HG02678 (cell line): ENCODE measurements at regions not wholly inside any gene's neighbourhood (a gene's known extent, or its start where the extent isn't known, plus 50 kb on each side); places are given as distances from the start of the nearest gene placed in this dataset.
A peak's percentile ranks its signal among the peaks of the same experiment; 100 is the strongest.
"Not testable (repeated sequence)": the region's sequence is repeated elsewhere in the genome, so short reads cannot be mapped to it uniquely, and the experiment has no call there.

ENCODE experiments used
- ATAC-seq: cut with Tn5 transposase; IDR thresholded peaks from one replicate; pipeline ENCODE4 v1.9.1; 2021; ENCODE audit warnings: mild to moderate bottlenecking, moderate library complexity; ENCODE audit not compliant: unreplicated experiment

DNA sequence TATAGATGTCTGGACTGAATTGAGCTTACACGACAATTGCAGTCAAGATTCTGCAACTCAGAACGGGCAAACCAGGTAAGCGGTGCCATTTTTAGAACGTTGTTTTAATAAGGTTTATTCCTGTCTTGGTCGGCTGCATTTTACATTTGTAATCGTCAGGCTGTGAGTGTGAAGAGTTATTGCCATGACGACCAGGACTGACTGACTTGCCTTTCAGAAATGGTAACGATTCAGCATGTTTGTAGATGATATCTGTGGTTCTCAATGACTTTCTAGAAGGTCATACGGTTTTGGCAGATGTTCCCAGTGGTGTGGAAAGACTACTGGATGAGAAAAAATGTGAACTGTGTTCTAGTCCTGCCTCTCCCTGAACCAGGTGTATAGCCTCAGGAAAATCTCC lies 271.3 kb upstream of the B3GALT2 start:
- no peak for ATAC-seq

DNA sequence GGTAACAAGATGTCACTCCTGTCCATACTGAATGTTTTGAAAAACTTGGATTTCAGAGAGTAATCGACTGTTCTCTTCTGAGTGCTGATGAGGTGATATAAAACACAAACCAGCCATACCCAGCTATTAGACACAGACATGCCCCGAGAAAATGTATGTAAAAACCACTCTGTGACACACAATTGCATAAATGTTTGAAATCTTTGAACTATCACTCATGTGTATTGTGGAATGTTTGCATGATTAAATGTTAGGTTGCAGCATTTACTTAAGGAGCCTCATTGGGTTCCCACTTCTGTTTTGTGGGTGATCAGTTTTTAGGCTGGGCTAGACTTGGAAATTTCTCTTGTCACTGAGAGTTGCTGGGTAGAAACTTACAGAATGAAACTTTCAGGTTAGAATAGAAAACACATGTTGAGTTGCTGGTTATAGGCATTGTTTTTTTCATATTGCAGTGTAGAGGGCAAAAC lies 270.4 kb upstream of the B3GALT2 start:
- peak; percentile 71 for ATAC-seq

DNA sequence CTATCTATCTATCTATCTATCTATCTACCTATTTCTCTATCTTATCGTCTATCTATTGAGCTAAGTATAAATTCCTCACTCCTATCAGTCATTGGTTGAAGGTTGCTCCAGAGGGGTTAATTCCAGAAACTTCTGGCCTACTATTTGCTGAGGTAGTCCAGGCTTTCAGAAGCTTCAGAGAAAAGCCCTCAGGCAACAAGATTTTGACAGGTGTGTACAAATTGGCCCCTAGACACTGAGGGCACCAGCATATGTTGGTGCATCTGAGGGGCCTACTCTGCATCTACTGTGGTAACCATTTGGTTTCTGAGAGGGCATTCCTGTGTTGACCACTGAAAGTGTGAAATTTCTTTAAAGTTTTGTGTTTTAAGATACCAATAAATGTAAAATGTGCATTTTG lies 265.2 kb upstream of the B3GALT2 start:
- ATAC-seq, result no peak

DNA sequence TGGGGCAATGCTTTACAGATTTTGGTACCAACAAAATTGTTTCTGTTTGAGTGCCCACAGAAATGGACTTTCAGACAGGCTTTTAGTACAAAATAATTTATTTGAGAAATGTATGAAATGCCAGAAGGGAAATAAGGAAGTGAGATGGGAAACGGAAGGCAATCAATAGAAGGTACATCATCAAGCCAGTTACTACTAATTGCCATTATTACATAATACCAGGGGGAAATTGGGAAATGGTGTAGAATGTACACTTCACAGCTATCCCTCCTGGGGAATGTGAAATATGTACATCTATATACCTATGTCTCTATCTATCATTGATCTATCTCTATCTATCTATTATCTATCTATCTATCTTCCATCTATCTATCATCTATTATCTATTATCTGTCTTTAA lies 264.6 kb upstream of the B3GALT2 start:
- no peak for ATAC-seq

DNA sequence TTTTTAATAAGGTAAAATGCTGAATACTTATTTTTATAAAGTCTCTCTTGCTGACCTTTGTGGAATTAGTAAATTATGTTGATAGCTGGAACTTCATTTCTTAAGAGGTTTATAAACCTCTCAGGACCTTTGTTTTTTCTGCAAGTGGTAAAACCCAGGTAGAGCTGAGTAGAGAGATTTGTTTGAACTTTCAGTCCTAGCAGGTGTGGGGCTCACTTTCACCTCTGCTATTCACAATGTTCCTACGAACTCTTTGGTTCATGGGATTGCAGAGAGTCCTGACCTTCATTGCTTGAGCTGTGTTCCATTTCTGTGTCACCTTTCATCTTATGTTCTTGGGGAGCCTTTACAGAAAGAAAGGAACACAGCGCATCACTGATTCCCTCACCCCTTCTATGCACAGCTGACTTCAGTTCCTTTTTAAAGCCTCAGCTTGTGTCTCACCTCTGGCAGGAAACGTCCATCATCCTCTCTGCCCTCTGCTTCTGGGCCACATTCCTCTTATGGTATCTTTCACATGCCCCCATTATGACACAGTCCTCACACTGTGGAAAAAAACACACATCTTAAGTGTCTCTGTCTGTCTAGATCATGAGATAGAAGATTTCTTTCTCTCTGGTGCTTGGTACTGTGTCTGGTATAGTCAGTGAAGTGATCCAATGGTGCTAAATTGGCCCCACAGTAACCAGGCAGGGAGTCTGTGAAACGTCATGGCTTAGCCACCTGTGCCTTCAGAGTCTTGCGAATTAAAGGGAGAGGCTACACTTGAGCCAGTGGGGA lies 262.5 kb upstream of the B3GALT2 start:
- ATAC-seq, result peak; percentile 86

DNA sequence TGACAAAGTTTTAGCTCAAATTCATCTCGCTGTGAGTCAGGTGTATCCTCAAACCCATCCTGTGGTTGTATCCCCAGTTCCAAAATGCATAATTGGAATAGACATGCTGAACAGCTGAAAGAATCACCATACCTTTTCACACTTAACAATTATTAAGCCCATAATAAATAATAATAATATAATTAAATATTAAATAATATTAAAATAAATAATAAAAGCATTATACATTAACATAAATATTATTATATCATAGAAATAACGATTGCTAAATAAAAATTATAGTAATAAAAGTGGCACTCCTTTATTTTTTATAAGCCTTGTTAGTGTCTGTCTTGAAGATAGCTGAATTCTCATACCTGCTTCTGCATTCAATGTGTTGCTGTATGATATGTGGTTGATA lies 257.5 kb upstream of the B3GALT2 start:
- ATAC-seq, result no peak

DNA sequence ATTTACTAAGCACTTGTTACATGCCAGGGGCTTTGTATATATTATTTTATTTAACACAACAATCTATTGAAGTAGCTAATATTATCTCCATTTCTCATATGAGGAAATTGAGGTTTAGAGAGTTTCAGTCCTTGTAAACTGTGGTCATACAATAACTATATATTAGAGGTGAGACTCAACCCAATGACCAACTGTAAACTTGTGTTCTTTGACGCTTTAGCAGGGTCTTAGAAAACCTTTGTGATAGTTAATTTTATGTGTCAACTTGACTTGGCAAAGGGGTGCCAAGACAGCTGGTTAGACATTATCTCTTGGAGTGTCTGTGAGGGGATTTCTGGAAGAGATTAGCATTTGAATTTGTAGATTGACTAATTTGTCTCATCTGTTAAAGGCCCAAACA lies 252.4 kb upstream of the B3GALT2 start:
- ATAC-seq, result peak; percentile 56

DNA sequence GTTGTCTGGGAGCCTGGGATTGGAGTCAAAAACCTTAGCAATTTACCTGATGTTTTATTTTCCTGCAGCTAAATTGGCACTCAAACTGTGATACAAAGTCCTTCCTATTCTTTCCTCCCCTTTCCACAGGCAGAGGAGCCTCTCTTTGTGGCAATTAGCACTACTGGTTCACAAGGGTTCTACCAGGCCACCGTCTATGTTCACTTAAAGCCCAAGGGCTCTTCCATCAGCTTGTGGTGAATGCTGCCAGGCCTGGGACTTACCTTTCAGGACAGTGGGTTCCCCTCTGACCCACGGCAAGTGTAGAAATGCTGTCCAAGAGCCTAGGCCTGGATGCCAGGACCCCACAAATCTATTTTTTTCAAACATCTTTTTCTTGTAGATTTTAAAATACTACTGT lies 251.9 kb upstream of the B3GALT2 start:
- ATAC-seq, result no peak

DNA sequence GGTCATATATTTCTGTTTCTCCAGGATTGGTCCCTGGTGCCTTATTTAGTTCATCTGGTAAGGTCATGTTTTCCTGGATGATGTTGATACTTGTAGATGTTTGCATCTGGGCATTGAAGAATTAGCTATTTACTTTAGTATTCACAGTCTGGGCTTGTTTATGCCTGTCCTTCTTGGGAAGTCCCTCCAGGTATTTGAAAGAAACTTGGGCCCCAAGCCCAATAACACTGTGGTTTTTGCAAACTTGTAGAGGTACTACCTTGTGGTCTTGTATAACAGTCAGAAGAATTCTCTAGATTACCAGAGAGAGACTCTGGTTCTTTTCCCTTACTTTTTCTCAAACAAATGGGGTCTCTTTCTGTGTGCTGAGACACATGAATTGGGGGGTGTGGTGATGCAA lies 251.4 kb upstream of the B3GALT2 start:
- ATAC-seq, result peak; percentile 77

DNA sequence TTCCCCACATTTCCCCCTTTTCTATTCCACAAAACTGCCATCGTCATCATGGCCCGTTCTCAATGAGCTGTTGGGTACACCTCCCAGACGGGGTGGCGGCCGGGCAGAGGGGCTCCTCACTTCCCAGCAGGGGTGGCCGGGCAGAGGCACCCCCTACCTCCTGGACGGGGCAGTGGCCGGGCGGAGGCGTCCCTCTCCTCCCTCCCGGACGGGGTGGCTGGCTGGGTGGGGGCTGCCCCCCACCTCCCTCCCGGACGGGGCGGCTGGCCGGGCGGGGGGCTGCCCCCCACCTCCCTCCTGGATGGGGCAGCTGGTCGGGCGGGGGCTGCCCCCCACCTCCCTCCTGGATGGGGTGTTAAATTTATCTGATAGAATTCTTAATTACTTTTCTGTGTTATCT lies 250.9 kb upstream of the B3GALT2 start:
- ATAC-seq, result not testable (repeated sequence)

DNA sequence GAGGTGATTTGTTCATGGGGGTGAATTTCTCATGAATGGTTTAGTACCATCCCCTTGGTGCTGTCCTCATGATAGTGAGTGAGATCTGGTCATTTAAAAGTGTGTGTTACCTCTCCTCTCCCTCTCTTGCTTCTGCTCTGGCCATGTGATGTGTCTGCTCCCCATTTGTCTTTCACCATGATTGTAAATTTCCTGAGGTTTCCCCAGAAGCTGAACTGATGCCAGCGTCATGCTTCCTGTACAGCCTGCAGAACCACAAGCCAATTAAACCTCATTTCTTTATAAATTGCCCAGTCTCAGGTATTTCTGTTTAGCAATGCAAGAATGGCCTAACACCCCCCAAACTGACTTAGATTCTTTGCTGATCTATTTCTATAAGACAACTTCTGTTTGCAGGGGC lies 249.4 kb upstream of the B3GALT2 start:
- no peak for ATAC-seq

DNA sequence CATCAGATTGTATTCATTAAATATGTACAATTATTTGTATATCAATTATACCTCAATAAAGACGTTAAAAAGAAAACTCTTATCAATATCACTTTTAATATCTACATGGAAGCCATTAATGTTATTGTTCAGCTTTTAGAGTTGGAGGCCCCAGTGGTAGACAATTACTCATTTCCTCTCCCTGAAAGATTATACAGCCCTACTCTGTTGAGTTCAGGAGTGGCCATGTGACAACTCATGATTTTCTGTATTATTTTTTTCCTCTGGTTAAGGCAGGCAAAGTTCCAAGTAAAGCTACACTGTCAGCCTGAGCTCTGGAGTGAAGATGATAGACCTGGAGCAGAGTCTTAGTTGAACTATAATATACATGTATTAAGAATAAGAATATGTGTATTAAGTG lies 247.9 kb upstream of the B3GALT2 start:
- ATAC-seq, result no peak

DNA sequence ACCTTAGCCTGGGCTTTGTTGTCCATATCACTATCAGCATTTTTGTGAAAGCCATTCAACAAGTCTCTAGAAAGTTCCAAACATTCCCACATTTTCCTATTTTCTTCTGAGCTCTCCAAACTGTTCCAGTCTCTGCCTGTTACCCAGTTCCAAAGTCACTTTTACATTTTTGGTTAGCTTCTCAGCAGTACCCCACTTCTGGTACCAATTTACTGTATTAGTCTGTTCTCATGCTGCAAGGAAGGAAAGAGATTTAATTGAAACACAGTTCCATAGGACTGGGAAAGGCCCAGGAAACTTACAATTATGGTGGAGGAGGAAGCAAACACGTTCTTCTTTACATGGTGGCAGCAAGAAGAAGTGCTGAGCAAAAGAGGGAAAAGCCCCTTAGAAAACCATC lies 247.2 kb upstream of the B3GALT2 start:
- ATAC-seq, result no peak

DNA sequence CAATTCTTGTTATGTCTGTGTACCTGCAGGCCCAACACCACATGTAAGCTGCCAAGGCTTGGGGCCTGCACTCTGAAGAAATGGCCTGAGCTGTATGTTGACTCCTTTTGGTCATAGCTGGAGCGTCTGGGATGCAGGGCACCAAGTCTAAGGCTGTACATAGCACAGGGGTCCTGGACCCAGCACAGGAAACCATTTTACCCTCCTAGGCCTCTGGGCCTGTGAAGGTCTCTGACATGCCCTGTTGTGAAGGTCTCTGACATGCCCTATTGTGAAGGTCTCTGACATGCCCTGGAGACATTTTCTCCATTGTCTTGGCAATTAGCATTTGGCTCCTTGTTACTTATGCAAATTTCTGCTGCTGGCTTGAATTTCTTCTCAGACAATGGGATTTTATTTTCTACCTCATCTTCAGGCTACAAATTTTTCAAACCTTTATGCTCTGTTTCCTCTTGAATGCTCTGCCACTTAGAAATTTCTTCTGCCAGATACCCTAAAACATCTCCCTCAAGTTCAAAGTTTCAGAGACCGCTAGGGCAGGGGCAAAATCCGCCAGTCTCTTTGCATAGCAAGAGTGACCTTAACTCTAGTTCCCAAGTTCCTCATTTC lies 246.7 kb upstream of the B3GALT2 start:
- ATAC-seq, result no peak

DNA sequence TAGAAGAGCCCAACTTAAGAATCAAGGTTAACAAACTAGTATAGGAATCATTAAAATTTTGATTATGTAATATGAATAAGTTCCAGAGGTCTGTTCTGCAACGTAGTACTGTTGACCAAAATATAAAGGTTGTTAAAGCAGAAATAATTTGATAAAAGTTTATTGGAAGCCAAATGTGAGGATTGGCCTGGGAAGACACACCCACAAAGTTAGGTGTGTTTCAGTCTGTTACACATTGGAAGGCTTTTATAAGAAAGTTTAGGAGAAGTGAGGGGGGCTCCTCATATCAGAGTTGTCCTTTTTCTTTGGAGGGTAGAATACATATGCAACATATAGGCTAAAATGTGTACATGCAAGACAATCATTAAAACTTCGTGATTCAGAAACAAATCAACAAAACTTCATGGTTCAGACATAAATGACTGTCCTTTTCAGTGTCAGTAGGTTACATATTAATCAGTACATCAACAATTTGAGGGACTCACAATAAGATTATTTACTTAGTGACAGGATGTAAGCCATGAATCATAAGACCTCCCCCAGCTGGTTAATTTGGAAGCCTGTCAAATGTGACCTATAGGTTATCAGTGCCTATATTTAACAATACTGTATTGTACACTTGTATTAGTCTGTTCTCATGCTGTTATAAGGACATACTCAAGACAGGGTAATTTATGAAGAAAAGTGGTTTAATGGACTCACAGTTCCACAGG lies 245.0 kb upstream of the B3GALT2 start:
- ATAC-seq, result no peak

DNA sequence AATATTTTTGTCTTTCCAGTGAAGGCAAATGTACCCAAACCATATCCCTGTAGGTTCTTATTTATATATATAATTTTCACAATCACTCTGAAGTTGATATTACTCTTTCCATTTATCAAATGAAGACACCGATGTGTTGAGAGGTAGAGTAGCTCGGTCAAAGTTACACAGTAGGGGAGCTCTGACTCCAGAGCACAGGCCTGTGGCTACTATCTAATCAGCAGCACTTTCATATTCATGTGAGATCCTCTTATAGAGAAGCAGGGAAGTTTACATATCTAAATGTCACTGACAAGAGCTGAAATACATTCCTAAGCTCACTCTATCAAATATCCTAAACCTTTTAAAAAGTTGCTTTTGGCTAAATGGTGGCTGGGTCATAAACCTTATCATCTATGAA lies 241.1 kb upstream of the B3GALT2 start:
- no peak for ATAC-seq

DNA sequence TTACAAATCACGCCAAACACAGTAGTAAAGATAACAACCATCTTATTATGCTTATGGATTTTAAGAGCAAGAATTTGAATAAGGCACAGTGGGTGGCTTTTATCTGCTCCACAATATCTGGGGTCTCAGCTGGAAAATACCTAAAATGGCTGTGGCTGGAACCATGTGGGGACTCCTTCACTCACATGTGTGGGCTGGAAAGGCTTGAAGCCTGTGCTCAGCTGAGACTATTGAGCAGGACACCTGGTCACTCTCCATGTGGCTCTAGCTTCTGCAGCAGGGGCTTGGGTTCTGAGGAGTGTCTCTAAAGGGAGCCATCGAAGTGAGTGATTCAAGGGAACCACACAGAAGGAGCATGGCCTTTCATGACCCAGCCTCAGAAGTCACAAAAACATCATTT lies 239.6 kb upstream of the B3GALT2 start:
- ATAC-seq, result no peak

DNA sequence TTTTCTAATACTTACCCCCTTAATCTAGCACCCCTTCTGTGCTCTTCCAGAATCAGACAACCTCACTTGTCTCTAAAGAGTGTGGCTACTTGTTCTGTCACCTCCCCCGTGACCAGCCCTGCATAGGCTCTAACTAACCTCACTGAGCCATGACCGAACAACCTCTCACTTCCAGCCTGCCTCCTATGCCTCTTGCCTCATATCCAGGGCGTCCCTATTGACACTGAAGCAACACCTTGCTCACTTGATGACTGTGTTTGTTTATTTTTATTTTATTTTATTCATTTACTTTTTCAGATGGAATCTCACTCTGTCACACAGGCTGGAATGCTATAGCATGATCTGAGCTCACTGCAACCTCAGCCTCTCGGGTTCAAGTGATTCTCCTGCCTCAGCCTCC lies 235.1 kb upstream of the B3GALT2 start:
- no peak for ATAC-seq

DNA sequence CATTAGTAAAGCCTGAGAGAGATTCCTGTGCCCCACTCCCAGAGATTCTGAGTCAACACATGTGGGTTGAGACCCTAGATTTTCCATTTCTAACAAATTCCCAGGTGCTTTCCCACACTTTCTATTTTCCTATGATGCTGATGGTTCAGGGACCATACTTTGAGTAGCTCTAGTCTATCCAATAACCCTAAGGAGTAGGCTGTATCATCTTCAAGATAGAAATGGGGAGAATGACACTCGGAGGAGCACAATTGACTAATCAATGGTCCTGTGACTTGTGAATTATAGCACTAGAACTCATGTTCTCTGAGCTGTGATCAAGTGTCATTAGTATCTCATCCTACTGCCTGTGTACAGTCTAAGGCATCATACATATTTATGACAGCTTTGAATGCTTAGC lies 232.9 kb upstream of the B3GALT2 start:
- ATAC-seq, result no peak

DNA sequence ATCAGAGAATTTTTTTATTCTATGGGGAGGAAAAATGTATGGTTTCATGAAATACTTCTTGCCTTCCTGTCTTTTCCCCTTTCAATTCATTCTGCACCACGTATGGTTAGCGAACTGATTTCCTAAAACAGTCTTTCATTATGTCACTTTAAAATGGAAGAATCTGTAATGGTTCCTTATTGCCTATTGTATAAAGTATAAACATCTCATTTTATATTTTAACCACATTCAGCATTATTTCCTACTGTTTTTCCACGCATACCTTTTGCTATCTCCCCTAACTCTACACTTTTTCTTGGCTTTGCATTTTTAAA lies 232.3 kb upstream of the B3GALT2 start:
- no peak for ATAC-seq

DNA sequence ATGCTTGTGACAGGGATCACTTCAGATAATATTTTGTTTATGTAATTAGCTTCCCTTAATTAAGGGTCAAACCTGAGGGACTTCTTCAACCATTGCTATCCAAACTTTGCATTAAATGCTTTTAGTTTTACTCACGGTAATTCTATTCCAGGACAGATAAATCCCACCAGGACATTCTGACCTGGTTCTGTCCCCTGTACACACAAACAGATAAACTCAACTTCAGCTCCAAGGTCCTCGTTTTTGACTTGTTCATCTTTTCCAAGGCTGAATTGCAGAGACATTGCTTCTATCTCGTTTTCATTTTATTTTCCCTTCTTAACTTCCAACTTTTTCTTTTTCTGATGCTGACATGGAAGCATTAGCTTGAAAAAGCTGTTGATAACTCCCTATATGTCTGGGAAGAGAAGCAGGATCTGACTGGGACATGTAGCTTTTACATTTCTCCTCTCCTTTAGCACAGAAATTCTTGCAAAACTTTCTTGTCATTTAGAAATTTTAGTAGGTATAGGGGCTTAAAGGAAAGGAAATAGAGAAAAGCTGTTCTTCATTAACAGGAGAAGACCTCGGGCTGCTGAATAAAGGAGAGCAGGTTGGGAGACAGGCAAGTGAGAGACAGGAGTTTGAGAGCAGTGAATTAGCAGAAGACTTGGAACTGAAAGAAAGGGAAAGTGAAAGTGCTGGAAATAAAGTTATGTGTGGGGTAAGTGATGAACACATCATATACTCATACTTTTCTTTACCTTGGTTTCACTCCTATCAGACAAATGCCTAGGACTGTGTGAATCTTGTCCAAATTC lies 231.7 kb upstream of the B3GALT2 start:
- no peak for ATAC-seq
